Retinal pigment epithelial cell (primary cell): ENCODE measurements at regions not wholly inside any gene's neighbourhood (a gene's known extent, or its start where the extent isn't known, plus 50 kb on each side); places are given as distances from the start of the nearest gene placed in this dataset.

Experiments
- DNase-seq: peaks from one replicate; pipeline ENCODE4 v3.0.0-alpha.2; 2010; ENCODE audit warnings: low read depth
- H3K4me3 ChIP-seq: 2 replicates; pipeline ENCODE4 v1.5.1; 2011; ENCODE audit warnings: mild to moderate bottlenecking, low read length, control low read depth, moderate library complexity
- TF ChIP-seq, protein P1 (sequence below): conservative IDR thresholded peaks from 2 replicates; pipeline ENCODE4 v1.5.1; 2011; ENCODE audit warnings: low read depth, low read length, control low read depth, inconsistent platforms

DNA sequence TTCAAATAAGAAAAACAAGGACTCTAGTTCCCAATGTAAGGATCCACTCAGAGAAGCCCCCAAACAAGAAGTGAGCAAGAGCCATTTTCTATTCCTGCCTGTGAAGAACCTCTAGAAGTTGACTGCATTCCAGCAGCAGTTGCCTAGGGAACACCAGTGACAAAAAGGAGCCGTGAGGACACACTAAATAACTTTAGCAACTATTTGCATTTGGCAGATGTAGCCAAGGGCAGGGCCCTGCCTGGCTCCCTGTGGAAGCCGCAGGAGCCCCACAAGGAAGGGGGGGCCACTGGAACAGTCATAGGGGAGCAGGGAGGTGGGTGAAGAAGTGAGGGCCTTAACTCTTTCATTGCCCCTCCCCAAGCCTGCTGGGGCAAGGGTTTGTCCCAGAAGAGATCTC lies 470.2 kb upstream of the PROK2 start:
- no peak for DNase-seq
- H3K4me3 ChIP-seq: no peak overlapping the region
- TF ChIP-seq, protein P1, sequence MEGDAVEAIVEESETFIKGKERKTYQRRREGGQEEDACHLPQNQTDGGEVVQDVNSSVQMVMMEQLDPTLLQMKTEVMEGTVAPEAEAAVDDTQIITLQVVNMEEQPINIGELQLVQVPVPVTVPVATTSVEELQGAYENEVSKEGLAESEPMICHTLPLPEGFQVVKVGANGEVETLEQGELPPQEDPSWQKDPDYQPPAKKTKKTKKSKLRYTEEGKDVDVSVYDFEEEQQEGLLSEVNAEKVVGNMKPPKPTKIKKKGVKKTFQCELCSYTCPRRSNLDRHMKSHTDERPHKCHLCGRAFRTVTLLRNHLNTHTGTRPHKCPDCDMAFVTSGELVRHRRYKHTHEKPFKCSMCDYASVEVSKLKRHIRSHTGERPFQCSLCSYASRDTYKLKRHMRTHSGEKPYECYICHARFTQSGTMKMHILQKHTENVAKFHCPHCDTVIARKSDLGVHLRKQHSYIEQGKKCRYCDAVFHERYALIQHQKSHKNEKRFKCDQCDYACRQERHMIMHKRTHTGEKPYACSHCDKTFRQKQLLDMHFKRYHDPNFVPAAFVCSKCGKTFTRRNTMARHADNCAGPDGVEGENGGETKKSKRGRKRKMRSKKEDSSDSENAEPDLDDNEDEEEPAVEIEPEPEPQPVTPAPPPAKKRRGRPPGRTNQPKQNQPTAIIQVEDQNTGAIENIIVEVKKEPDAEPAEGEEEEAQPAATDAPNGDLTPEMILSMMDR: no peak

DNA sequence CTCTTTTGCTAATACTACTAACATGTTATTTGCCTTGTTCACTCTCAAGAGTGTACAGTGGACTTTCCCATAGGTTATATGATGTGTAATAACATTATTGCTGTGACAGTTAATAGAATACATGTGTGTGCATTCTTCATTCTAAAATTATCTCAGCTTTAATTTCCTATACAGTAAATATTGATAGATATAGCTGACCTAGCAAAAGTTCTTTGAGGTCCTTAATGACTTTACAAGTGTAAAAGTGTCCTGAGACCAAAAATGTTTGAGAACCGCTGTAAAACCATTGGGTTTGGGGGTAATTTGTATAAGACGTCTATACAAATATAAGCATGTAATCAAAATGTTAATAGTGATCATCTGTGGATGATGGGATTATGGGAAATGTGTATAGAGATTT lies 469.5 kb upstream of the PROK2 start:
- DNase-seq: no peak
- TF ChIP-seq, protein P1: no peak
- H3K4me3 ChIP-seq: no peak overlapping the region

DNA sequence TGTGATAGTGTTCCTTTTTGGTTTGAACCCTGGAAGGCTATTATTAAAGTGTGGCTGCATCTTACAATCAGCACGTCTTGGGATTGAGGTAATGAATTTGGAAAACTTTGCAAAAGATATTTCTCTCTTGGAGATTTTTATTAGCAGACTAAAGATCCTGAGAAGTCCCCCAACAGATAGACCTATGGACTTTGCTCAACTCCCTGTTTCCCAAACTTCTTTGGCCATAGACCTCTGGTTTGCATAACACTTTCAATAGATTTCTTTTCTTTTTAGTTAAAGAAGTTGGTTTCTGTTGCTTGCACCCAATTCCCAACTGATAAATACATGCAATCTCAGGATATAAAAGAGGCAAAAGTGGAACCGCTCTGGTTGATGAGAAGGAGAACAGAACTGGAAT lies 465.8 kb upstream of the PROK2 start:
- H3K4me3 ChIP-seq: no peak overlapping the region
- TF ChIP-seq, protein P1: no peak
- DNase-seq: no peak

DNA sequence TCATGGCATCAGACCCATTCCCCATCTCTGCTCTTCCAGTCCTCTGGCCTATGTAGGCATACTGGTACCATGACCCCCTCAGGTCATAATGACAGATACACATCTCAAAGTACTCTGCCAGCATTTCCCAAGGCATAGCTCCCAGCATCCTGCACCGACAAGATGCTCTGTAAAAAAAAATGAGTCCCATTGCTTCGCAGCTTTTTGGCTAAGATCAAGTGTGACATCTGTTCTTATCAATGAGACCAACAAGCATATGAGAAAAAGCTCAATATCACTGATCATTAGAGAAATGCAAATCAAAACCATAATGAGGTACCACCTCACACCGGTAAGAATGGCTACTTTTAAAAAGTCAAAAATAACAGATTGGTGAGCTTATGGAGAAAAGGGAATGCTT lies 463.9 kb upstream of the PROK2 start:
- no peak for DNase-seq
- no peak overlapping the region for H3K4me3 ChIP-seq
- TF ChIP-seq, protein P1: no peak

DNA sequence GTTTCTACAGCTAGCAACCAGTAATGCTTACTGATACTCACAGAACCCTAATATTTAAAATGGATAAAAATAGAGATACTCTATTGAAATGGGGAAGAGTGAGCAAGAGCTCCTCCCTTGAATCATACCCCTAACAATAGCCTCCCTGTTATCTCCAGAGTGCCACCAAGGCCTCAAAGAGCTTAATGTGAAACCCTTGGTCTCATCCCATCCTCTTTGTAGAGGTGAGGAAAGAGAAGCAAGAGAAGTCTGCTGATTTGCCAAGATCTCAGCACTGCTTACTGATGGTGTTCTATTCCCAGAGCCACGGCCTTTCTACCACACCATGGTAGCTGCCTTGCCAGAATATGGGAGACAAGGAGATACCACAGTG lies 463.4 kb upstream of the PROK2 start:
- TF ChIP-seq, protein P1: no peak
- no peak for DNase-seq
- H3K4me3 ChIP-seq: no peak overlapping the region

DNA sequence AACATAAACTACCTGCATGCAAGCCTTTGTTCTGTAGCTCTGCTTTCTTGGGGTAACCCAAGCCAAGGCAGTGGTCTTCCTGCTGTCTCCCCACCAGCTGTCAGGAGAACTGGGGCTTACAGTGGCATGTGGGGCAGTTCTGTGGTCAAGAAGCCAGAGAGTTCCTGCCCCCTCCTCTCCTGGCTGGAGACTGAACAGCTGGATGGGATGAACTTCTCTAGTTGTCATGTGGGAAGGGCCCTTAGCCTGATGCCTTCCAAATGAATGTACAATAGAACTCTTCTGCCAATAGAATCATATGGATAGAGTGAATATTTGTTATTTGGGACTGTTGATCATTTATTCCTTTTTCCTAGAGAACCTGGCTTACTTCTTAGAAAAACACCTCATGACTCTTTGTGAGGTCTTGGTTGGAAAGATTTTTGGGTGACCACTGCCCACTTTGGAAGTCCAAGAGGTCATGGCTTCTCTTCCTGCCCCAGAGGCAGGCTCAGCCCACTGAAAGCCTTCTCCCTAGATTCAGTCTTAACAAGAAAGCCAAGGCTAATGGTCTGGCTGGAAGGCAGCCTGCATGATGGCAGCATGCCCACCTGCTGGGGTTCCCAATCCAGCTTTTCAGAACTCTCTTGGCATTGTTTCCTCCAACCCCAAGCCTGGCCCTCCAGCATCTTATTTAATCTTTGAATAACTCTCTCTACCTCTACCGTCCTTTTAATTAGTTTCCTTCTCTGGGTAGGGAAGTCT lies 462.9 kb upstream of the PROK2 start:
- DNase-seq: no peak
- no peak overlapping the region for H3K4me3 ChIP-seq
- TF ChIP-seq, protein P1: no peak

DNA sequence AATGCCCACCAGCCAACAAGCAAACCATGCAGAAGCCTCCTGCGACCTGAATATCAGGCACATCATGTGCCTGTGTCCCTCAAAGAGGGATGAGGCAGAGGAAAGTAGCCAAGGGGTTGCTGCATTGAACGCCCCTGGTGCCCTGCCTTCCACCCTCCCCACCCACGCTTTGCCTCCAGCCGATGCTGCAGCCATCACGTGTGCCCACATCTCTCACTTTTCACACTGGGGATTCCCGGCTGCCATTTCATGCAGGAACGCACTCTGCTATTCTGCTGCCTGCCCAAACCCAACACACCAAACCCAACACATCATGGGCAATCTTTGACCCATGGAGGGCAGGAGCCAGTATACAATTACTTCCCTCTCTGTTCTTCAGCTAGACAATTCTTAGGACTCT lies 462.2 kb upstream of the PROK2 start:
- DNase-seq: no peak
- TF ChIP-seq, protein P1: no peak

More for the DNA sequence above, 462.2 kb upstream of the PROK2 start:
- H3K4me3 ChIP-seq: no peak overlapping the region
